Loucy (cell line): ENCODE measurements at regions not wholly inside any gene's neighbourhood (a gene's known extent, or its start where the extent isn't known, plus 50 kb on each side); places are given as distances from the start of the nearest gene placed in this dataset.

ENCODE experiments used
- H2AFZ ChIP-seq: fragments of 200-600 bp; sonication (generic); 2 replicates; pipeline ENCODE4 v1.6.0; 2016; ENCODE audit warnings: antibody characterized with exemption, mild to moderate bottlenecking, low read length, moderate library complexity
- H3F3A ChIP-seq: fragments of 200-600 bp; 2 replicates; pipeline ENCODE4 v1.6.0; 2016; ENCODE audit warnings: antibody characterized with exemption, low read depth, mild to moderate bottlenecking
- H3K27me3 ChIP-seq: fragments of 200-600 bp; sonication (generic); 2 replicates; pipeline ENCODE4 v1.6.1; 2014; ENCODE audit warnings: low read length, mild to moderate bottlenecking; ENCODE audit not compliant: insufficient read depth, poor library complexity, severe bottlenecking
- H3K36me3 ChIP-seq: fragments of 200-600 bp; sonication (generic); 2 replicates; pipeline ENCODE4 v1.6.1; 2016; ENCODE audit warnings: low read length; ENCODE audit not compliant: insufficient read depth
- H3K4me1 ChIP-seq: fragments of 200-600 bp; sonication (generic); 2 replicates; pipeline ENCODE4 v1.5.1; 2014; ENCODE audit warnings: low read length, mild to moderate bottlenecking; ENCODE audit not compliant: insufficient read depth, poor library complexity, severe bottlenecking
- H3K4me2 ChIP-seq: fragments of 200-600 bp; sonication (generic); 2 replicates; pipeline ENCODE4 v1.6.0; 2014; ENCODE audit warnings: antibody characterized with exemption, low read length, low read depth, mild to moderate bottlenecking; ENCODE audit not compliant: poor library complexity, severe bottlenecking
- H3K4me3 ChIP-seq: fragments of 200-600 bp; sonication (generic); 2 replicates; pipeline ENCODE4 v1.5.1; 2014; ENCODE audit warnings: low read length, mild to moderate bottlenecking, mixed read lengths; ENCODE audit not compliant: poor library complexity, severe bottlenecking
- H3K79me2 ChIP-seq: fragments of 200-600 bp; sonication (generic); 2 replicates; pipeline ENCODE4 v1.6.1; 2014; ENCODE audit warnings: low read length; ENCODE audit not compliant: insufficient read depth
- H3K9ac ChIP-seq: fragments of 200-600 bp; sonication (generic); 2 replicates; pipeline ENCODE4 v1.6.0; 2014; ENCODE audit warnings: mild to moderate bottlenecking, low read depth, low read length, moderate library complexity; ENCODE audit not compliant: poor library complexity, severe bottlenecking
- H3K9me2 ChIP-seq: fragments of 200-600 bp; sonication (generic); replicated peaks from 2 replicates; pipeline ENCODE4 v1.6.1; 2016; ENCODE audit warnings: low read depth, low read length, mixed read lengths
- H3K9me3 ChIP-seq: fragments of 200-600 bp; sonication (generic); 2 replicates; pipeline ENCODE4 v1.6.1; 2014; ENCODE audit warnings: mild to moderate bottlenecking, antibody characterized with exemption, low read length, low read depth; ENCODE audit not compliant: insufficient read depth
- H4K20me1 ChIP-seq: fragments of 200-600 bp; sonication (generic); 2 replicates; pipeline ENCODE4 v1.6.0; 2014; ENCODE audit warnings: antibody characterized with exemption, low read length, mild to moderate bottlenecking; ENCODE audit not compliant: insufficient read depth, poor library complexity, severe bottlenecking
- CTCF ChIP-seq: fragments of 200-600 bp; sonication (generic); conservative IDR thresholded peaks from 2 replicates; pipeline ENCODE4 v1.5.1; 2014; ENCODE audit warnings: mild to moderate bottlenecking, antibody characterized with exemption, low read length
- EZH2phosphoT487 ChIP-seq: fragments of 200-600 bp; IDR thresholded peaks from 2 replicates; pipeline ENCODE4 v1.6.1; 2018; ENCODE audit warnings: antibody characterized with exemption, mild to moderate bottlenecking, moderate library complexity, borderline replicate concordance

DNA sequence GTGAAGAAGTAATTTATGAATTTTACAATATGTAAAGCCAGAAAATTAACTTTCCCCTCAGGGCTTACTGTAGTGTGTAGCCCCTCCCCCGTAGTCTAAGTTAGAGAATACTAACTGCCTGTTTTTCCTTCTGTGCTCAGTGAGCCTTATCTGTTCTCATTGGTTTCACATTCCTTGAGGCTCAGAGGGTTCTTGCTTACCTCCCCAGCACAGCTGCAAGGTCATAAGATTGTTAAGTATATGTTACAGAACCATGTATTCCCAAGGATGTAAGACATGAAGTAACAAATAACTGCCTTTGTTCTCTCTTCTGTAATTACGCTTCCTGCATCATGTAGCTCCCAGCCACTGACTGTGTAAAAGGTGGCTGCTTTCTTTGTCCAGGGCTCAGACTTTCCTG, 1351.1 kb downstream of the TMEM121 start:
- no peak for TF ChIP-seq CTCF
- TF ChIP-seq EZH2phosphoT487, result no peak
- no peaks in the 10 kb centered on the region for H4K20me1 ChIP-seq
- no peaks in the 10 kb centered on the region for H3K27me3 ChIP-seq
- peak overlapping the region; percentile 12 for H3K4me3 ChIP-seq
- no peaks in the 10 kb centered on the region for H3K9me2 ChIP-seq
- H2AFZ ChIP-seq, result peak overlapping the region; percentile 81
- H3K4me2 ChIP-seq, result peak overlapping the region; percentile 63
- peak overlapping the region; percentile 72 for H3K9ac ChIP-seq
- H3K9me3 ChIP-seq, result no peaks in the 10 kb centered on the region
- H3K79me2 ChIP-seq, result no peaks in the 10 kb centered on the region
- H3F3A ChIP-seq, result 0 out of 2 replicates have a peak, but pooled peaks cover 3% of the 10 kb centered on the region
- peaks cover 59% of the 10 kb centered on the region for H3K4me1 ChIP-seq
- no peaks in the 10 kb centered on the region for H3K36me3 ChIP-seq

GRCh38 chr14:106879241-106879640, 1352.9 kb downstream of the TMEM121 start:
- Histone ChIP-seq H3K79me2 (no peaks in the 10 kb centered on the region), H2AFZ (no peak overlapping the region), H3K9me3 (no peaks in the 10 kb centered on the region), H3K4me3 (no peak overlapping the region), H3K9me2 (no peaks in the 10 kb centered on the region), H4K20me1 (no peaks in the 10 kb centered on the region), H3K36me3 (no peaks in the 10 kb centered on the region), H3F3A (no peaks in the 10 kb centered on the region; the same call in 1 of the 2 replicates), H3K27me3 (no peaks in the 10 kb centered on the region), H3K9ac (no peak overlapping the region), H3K4me2 (no peak overlapping the region), H3K4me1 (peaks cover 43% of the 10 kb centered on the region)
- TF ChIP-seq EZH2phosphoT487 (no peak), CTCF (peak; percentile 99)

- Histone ChIP-seq H3K4me2 (no peak overlapping the region), H3F3A (no peaks in the 10 kb centered on the region; the same call in 1 of the 2 replicates), H3K9ac (no peak overlapping the region), H3K4me1 (peaks cover 3% of the 10 kb centered on the region), H3K9me2 (no peaks in the 10 kb centered on the region), H2AFZ (no peak overlapping the region), H3K27me3 (no peaks in the 10 kb centered on the region), H3K79me2 (no peaks in the 10 kb centered on the region), H3K4me3 (no peak overlapping the region), H4K20me1 (no peaks in the 10 kb centered on the region), H3K36me3 (no peaks in the 10 kb centered on the region), H3K9me3 (no peaks in the 10 kb centered on the region)
- peak; percentile 96 for TF ChIP-seq CTCF
- no peak for TF ChIP-seq EZH2phosphoT487
These were observed 1356.9 kb downstream of the TMEM121 start for GRCh38 chr14:106883218-106883692.
